ENCODE measurements at regions not wholly inside any gene's neighbourhood (a gene's known extent, or its start where the extent isn't known, plus 50 kb on each side); places are given as distances from the start of the nearest gene placed in this dataset.

DNA sequence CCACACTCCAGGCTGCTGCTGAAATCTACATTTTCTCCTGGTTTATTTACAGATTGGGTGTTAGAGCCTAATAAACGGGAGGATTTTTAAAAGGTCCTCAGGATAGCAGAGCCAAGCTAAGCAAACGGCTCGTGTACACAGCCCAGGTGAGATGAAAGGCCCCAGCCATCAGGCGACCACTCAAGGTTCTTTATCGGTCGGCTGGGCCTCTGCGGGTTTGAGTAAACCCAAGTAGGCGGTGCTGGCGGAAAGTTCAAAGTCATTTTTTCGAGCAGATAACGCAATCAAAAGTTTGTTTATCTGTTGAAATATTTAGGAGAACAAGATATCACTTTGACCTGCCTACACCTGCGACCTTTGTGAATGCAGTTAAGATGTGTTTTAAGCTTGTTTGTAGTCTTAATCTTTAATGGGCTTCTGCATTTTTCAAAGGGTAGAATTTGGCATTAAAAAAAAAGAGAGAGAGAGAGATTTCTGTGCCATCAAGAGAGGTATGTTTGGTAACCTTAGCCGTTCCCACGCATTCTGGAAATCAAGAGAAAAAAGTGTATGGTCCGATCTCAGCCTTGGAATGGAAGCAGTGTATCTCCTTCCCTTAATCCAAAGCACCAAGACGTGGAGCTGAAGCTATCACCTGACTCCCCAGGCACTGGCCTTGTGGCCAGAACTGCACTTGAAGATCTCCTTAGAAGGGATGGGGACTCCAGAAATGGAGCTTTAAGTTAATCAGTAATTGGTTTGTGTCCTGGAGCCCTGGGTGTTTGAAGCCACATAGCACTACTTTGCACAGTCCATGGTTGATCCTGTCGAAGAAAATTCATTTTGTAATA, 301.7 kb upstream of the IRX5 start:
- DNase-seq (ENCODE audit: low read depth), result no peak

DNA sequence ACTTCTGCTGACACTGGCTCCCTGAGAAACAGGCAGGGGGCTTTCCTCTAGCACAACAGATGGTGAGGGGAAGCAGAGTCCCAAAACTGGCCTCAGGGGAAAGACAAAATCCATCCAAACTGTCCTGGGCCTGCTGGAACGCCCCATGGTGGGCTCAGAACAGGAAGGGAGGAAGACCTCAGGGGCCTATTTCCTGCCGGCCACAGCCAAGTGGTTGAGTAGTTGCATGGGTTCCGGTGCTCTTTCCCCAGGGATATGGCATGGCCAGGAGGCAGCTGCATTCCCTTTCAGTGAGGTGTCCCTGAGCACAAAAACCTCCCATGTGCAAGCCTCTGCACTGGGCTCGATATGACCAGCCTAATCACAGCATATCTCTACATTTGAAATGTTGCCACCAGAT, 303.0 kb upstream of the IRX5 start:
- DNase-seq (ENCODE audit: low read depth), result peak; percentile 36

DNA sequence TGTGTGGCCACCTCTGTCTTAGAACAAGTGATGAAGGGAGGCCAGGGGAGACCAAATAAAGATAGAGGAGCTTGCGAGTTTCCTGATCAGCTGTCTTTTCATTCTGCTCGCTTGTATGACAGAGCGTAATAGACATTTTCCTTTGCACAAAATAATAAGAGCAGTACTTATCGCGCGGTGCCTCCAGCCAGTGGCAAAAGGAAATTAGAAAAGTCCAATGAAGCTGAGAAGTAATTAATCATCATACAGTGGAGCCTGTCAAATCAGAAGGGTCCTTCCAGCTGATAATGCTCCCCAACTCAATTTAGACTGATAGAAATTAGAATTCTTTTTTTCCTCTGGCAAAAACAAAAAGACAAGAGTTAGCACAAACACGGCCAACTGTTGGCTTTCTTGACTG, 307.0 kb upstream of the IRX5 start:
- no peak for DNase-seq (ENCODE audit: low read depth)

DNA sequence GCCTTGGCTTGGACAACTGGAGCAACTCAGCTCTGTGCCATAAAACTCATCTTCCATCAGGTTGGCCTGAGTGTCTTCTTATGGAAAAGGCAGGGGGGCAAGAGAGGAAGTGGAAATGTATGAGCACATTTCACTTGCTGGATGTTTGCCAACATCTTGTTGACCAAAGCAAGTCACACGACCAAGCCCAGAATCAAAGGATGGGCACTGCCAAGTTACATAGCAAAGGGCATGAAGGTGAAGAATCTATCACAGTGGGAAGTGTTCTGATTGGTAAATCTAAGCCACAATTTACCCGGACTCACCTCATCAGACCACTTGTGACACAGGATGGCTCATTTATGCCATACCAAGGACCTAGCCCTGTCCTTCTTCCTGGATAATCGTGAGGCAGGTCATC, 310.5 kb upstream of the IRX5 start:
- no peak for DNase-seq (ENCODE audit: low read depth)

DNA sequence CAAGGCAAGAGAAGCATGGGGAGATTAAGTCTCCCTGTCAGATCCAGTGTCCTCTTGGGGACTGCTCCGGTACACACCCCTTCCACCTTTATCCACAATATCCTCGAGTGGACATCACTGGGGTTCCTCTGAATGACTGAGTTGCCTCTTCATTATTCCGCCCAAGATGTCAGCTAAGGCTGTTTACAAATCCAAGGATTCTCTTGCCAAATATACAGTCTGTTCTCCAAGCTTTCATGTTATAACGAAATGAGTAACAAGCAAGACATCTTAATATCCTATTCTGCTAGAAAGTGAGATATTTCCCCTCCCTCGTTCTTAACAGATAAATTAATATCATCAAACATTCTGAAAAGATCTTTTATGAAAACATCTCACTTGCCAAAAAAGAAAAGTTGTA, 314.1 kb upstream of the IRX5 start:
- DNase-seq (ENCODE audit: low read depth), result no peak

DNA sequence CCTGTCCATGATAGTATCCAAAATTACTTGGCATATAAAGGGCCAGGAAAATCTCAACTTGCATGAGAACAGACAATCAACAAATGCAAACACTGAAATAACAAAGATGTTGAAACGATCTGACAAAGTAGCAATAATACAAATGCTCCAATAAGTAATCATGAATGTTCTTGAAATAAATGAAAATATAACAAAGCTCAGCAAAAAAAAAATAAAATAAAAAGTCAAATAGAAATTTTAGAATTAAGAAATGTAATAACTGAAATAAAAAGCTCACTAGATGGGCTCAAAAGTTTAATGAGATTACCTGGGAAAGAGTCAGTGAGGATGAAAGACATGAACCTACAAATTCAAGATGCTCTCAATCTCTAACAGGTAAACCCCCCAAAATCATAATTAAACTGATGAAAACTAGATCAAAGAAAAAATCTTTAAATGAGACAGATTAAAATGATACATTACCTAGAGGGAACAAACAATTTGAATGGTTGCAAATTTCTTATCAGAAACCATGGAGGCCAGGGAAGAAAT, 319.0 kb upstream of the IRX3 start:
- no peak for DNase-seq (ENCODE audit: low read depth)

DNA sequence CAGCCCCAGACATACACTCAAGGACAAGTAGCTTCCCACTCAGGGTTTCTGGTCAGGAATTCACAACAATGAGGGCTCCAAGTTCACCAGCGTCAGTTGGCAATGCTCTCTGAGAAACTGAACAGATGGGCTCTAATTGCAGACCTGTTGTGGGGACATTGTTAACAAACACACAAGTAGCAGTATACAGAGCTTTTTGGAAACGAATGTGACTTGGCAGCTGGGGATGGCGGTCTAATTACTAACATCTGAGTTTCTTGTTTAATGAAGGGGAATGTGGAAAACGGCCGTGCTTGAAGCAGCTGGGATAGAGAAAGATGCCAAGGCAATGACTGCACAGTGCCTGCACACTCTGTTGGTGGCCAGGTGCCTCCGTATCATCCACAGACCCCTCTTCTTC, 316.1 kb upstream of the IRX3 start:
- DNase-seq (ENCODE audit: low read depth), result no peak

DNA sequence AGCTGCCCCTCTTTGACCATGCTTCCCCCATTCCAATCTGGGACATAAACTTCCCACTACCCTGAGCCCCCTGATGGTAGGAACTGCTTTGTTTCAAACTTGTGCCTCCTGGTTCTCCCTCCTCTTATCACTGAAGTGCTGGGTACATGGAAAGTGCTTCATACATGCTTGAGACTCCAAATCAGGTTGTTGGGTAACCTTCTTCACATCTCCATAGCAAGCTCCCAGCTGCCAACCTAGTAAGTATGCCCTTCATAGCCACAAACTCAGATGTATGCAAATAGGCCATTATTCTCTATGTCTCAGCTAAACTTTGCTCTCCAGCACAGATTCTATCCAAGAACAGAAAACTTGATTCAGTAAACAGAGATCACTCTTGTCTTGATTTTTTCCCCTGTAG, 310.6 kb upstream of the IRX3 start:
- no peak for DNase-seq (ENCODE audit: low read depth)

DNA sequence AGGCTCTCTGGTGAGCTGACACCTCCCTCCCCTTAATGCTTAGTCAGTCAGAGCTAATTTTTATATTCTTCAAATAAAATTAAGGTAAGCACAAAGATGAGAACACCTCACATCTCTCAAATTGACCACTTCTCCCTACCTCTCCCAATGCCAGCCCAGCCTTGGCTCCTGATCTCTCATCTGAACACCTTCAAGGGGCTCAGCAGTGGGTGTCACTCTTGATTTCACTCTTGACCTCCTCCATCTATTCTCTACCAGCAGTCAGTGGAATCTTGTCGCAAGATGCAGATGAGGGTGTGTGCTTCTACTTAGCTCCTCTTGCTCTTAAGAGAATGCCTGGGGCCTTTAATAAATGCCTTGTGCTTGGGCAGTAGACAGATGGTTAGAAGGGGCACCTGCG, 309.0 kb upstream of the IRX3 start:
- no peak for DNase-seq (ENCODE audit: low read depth)

DNA sequence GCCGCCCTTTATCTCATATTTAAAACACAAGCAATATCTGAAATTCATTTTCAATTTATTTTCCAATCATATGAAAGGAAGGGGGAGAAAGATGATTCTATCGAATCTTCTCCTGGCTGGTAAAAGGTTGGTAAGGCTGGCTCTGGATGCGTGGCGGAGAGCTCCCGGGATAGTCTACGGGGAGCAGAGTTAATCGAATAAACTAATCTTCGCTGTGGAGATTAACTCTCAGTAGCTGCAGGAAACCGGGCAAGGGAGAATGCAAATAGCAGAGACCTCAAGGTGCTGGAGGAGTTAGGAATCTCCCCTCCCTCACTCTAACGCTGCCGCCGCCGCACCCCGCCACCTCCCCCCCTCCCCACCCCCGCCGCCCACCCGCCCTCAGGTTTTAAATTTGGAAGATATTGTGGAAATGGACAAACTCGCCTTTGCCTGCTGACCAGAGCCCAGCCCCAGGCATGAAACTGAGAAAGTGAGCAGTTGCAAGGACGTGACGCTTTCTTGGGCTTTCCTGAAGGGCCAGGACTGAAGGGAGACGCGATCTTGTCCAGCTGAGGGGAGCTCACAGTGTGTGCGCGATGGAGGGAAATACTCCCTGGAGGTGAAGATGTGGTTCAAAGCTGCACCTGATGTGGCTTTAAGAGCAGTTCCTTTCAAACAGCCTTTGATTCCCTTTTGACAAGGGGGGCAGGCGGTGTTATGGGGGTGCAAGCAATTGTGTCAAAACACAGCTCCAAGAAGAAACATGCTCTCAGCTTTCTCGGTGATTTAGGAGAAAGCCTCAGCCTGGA, 308.2 kb upstream of the IRX3 start:
- DNase-seq (ENCODE audit: low read depth), result no peak

DNA sequence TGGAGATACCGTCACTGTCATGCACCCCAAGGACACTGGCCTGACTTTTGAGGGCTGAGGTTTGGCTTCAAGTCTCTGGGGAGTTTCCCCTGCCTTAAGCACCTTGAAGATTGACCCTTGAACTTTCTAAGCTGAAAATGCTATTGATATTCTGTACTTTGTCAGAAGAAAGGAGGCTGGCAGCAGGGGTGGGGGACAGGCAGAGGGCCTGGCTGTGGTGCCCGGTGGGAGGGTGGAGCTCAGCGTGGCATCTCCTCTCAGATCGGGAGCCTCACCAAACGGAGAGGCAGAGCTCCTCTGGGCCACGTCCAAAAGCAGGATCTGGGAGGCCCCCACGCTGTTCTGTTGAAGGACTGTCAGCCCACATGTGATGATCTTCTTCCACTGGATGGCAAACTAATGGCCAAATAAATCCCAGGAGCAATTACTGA, 305.2 kb upstream of the IRX3 start:
- DNase-seq (ENCODE audit: low read depth), result no peak

DNA sequence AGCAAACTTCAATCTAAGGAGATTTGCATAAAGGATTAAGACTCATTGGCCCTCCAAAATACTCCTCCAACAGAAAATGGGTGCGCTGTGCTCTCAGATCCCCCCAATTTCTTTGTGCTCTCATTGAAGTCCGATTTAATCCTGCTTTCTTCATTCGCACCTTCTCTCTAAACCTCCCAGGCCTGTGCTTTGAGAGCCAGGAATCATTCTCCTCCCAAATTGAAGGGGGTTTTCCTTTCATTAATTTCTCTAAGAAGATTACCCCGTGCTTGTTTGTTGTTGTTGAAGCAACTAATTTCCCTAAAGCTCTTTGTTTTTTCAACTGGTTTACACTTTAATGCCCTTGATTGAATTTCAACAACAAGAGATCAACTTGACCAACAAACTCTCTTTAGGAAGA, 304.2 kb upstream of the IRX3 start:
- DNase-seq (ENCODE audit: low read depth), result no peak

DNA sequence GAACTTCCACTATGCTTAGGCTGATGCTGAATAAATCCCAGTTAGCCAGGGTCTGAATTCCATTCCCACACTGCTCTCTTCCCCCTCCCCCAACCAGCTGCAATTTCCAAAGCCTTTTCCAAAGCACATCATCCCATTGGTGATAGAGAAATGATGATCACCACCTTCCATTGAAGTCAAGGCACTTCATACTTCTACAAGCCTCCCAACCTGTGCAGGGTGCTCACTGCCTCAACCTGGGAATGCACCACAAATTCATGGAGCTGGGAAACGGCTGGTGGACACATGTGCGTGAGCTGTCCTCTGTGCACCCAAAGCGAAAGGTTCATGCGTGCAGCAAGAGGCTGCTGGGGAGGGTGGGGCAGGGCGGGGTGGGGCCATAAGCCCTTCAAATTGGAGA, 302.7 kb upstream of the IRX3 start:
- no peak for DNase-seq (ENCODE audit: low read depth)

DNA sequence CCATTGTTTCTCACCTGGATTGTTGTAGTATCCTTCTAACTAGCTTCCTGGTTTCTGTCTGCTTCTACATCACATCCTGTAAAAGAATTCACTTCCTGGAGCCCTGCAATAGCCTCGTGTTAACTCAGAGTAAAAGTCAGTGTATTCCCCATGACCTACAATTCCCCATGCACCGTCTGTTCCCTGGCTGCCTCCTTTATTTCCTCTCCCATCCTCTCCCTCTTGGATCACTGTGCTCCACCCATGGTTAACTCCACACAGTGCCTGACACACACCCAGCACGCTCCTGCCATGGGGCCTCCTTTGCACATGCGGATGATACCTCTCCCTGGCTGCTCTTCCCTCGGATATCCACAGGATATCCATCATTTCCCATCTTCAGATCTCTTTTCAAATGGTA, 301.4 kb upstream of the IRX3 start:
- DNase-seq (ENCODE audit: low read depth), result no peak

DNA sequence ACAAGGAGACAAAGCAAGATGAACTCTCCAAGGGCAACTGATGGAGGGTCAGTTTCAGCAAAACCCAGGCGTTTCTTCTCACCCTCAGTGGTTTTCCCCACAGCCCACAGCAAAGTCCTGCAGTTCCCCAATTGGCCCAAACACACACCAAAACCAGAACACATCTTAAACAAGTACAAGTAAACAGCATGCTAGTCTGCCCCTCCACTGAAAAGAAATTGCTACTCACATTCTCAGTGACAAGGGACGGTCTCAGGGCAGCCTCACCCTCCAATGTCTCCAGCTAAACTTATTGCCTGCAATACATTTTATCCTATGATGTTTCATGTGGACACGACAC, 300.6 kb upstream of the IRX3 start:
- no peak for DNase-seq (ENCODE audit: low read depth)

DNA sequence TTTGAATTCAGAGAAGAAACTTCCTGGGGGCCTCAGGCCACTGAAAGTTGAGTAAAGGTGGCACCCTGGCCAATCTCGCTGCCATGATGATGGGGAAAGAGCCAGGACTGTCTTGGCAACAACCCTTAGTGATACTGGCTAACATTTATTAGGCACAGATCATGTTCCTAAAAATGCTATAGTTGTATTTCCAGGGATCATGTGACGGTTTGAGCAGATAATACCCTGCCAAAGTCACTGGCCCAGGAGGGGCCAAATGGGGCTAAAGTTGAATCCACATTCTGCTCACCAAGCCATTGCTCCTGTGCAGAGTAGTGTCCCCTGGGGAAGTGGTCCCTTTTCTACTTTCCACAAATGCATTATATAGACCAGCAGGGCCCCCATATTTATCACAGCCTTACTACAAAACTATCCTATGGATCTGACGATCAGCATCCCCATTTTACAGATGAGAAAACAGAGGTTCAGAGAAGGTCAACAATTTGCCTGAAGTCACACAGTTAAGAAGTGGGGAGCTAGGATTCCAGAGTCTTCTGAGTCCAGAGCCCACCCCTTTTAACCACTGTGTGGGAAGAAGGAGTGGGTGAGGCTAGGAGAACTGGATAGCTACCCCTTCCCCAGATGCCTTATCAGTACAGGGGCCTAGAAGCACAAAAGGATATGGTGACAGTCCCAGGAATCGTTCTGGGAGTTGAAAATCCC, 300.0 kb upstream of the IRX3 start:
- DNase-seq (ENCODE audit: low read depth), result no peak

DNA sequence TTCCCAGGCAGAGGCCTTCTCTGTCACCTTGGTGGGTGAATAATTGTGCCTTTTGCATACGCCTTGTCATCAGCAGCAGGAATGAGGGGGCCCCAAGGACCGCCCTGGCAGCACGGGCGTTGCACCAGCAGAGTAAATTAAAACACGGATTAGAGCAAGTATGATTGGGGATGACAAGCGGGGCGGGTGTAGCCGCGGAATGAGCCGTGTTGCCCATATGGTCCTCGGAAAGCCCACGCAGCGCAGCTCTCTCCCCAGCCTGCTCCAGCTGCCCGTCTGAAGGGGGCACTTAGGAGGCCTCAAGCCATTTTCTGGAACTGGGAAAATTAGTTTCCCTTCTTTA, 299.4 kb upstream of the IRX3 start:
- DNase-seq (ENCODE audit: low read depth), result no peak

DNA sequence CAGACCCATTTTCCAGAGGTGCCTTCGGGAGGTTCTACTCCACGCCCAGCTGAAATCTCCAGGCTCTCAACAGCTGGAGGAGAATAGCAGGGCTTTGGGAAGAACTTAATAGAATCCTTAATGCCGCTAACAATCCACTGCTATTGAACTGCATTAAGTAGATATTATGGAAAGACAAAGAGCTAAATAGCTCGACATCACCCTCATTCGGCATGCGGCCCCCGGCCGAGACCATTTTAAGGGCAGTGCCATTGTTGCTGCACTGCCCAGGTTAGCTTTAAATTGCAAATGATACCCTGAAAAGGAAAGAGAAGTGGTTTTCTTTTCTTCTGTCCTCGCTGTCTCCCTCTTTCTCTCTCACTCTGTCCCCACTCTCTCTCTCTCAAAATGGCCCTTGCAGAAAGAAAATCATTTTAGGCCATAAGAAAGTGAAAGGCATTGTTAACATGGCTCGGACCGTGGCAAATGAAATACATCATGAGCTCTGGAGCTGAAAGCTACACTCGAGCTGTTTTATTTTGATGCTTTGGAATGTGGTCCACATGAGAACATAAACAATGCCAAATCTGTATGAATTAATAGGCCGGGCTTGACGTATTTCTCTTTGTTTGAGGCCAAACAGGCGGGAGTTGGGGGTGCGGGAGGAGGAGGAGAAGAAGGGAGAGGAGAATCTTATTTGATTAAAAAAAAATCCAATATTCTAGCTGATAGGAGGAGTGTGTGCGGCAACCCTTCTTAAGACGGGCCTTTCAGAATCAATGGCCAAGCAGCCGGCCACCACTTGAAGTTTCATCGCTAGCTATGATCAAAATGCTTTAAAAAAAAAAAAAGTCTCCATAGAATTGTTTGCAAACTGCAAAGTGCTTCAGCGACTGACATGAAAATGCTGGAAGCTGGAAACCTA, 298.8 kb upstream of the IRX3 start:
- DNase-seq (ENCODE audit: low read depth), result no peak

DNA sequence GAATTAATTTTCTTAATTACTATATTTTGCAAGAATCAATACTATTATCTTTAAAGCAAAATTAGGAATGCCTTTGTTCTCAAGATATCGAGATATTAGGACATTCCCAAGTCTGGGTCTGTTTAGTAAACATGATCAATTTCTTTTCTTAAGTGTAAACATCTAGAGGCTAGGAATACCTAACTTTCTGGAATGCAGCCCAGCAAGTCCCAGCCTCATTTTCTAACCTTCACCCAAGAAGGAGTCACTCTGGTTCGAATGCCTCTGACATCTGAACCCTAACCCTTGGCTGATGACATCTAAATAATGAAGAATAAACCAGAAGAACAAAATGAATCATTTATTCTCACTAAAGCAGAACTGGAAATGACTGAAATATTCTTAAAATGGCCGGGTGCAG, 297.5 kb upstream of the IRX3 start:
- DNase-seq (ENCODE audit: low read depth), result no peak

DNA sequence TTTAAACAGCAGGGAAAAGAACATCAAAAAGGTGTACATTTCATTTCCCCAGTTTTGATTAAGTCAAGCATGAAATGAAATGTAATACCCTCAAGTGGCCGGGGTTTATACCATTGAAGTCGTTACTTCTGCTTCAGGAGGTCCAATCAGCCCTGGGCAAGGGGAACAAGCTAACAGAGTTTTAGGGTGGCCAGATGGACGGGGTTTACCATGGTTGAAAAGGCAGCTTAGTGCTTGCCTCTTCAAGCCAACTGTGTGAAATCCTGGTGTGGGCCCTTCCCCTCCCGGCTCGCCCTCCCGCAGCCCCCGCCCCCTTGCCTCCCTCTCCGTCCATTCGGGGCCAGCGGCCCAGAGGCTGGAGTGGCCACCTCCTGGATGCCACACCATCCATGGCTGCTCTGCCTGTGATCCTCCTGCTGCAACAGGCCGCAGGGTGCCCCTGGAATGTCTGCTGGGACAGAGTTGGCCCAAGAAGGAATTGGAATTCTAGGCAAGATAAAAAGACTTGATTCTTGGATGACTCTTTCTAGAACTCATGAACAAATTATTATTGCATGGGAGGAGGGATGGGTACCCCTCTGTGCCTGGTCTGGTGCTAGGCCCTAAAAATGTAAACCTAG, 296.2 kb upstream of the IRX3 start:
- DNase-seq (ENCODE audit: low read depth), result no peak

DNA sequence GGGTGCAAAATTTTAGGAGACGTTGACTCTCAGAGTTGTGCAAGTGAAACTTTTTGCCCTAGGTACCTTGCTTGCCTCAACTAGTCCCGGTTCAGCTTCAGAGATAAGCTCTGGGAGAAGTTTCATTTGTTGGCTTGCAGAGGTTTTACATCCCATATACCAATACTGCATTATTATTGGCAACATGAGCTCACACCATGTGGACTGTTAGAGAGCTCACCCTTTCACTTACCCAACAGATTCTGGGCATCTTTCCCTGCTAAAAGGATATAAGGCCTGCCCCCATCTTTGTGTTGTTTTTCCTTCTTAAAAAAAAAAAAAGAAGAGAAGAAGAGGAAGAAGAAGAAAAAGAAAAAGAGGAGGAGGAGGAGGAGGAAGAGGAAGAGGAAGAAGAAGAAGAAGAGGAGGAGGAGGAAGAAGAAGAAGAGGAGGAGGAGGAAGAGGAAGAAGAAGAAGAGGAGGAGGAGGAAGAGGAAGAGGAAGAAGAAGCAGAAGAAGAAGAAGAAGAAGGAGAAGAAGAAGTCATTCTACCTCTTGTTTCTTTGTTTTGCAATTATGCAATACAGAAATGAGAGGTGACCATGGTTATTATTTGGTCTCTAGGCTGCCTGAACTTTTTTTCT, 292.6 kb upstream of the IRX3 start:
- DNase-seq (ENCODE audit: low read depth), result no peak
